ENCODE measurements at regions not wholly inside any gene's neighbourhood (a gene's known extent, or its start where the extent isn't known, plus 50 kb on each side); places are given as distances from the start of the nearest gene placed in this dataset.

DNA sequence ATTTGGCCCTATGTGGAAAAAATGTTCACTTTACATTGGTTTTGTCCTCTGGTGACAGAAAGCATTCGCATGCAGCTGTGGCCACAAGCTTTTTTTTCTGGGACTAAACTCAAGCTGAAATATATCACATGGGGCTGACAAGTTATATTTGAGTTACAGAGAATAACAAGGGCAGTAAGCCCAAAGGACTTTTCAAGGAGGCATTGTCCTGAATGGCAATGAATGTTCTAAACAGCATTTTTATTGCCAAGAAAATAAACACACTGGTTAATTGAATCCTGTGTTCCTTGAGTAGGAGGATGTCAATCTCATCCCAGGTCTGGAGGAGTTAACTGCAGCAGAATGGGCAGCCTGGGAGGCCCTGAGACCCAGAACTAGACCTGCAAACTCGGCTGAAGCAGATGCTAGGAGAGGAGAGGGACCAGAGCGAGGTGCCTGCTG is 114.5 kb downstream of the COPRS start:
- Histone ChIP-seq H3K18ac (ENCODE audit: low read length) (no peak overlapping the region), H2BK12ac (ENCODE audit: low read length) (no peak overlapping the region), H3K4me2 (ENCODE audit: low read length) (no peak overlapping the region), H3K79me2 (ENCODE audit: control insufficient read depth, insufficient read depth, low read length, poor library complexity) (no peaks in the 10 kb centered on the region), H3K9ac (ENCODE audit: low read length) (no peak overlapping the region), H2AK5ac (ENCODE audit: low read length) (no peak overlapping the region), H3K9me3 (ENCODE audit: insufficient read depth, low read depth, low read length) (no peaks in the 10 kb centered on the region), H3K27me3 (ENCODE audit: insufficient read depth, low read length) (no peaks in the 10 kb centered on the region), H3K4me3 (ENCODE audit: low read depth, low read length) (no peak overlapping the region), H3K79me1 (ENCODE audit: low read length) (no peaks in the 10 kb centered on the region), H2AFZ (ENCODE audit: insufficient read depth, low read length, poor library complexity) (no peak overlapping the region), H3K23ac (ENCODE audit: low read length) (no peak overlapping the region), H4K91ac (ENCODE audit: low read depth, low read length) (no peak overlapping the region), H2BK5ac (ENCODE audit: low read depth, low read length, poor library complexity) (no peak overlapping the region), H4K8ac (ENCODE audit: low read depth, low read length) (no peak overlapping the region), H3K14ac (ENCODE audit: low read length) (peak overlapping the region; percentile 66), H4K12ac (ENCODE audit: low read depth, low read length) (no peak overlapping the region), H3K4ac (ENCODE audit: low read depth, low read length) (no peak overlapping the region), H2BK120ac (ENCODE audit: insufficient read depth, low read length, poor library complexity) (no peak overlapping the region), H3K4me1 (ENCODE audit: control insufficient read depth in 1 of 2, insufficient read depth in 2 of 2, low read length in 2 of 2) (peaks cover 6 to 8% of the 10 kb centered on the region in 2 experiments), H3K27ac (ENCODE audit: low read depth, low read length) (no peak overlapping the region), H3K36me3 (ENCODE audit: control insufficient read depth in 1 of 2, insufficient read depth in 2 of 2, low read length in 2 of 2) (no peaks in the 10 kb centered on the region)
- WGBS (ENCODE audit: extremely low coverage, insufficient coverage, insufficient read length): no CpG with 5 or more reads among the region's 3 CpGs
- no peak for DNase-seq

DNA sequence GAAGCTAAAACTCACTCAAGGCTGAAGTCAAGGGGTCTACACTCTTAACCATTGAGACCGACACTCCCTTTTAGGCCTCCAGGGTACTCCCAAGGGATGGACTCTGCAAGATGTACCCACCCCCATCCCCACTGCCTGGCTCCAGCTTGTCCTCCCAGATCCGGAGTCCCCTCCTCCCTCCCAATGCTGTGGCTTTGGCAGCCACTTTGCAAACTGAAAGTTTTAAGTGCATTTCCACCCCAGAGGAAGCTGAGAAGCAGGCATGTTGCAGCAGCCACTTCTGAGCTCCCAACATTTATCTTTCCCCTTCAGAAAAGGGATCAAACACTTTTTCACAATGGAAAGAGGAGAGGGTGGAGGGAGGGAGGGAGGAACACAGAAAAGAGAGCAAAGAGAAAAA is 115.2 kb downstream of the COPRS start:
- no peak overlapping the region for H2AFZ ChIP-seq (ENCODE audit: insufficient read depth, low read length, poor library complexity)
- H4K12ac ChIP-seq (ENCODE audit: low read depth, low read length): no peak overlapping the region
- no peak overlapping the region for H3K18ac ChIP-seq (ENCODE audit: low read length)
- H3K79me2 ChIP-seq (ENCODE audit: control insufficient read depth, insufficient read depth, low read length, poor library complexity): no peaks in the 10 kb centered on the region
- no peak overlapping the region for H3K27ac ChIP-seq (ENCODE audit: low read depth, low read length)
- no peak for DNase-seq
- no peak overlapping the region for H4K91ac ChIP-seq (ENCODE audit: low read depth, low read length)
- H3K36me3 ChIP-seq (ENCODE audit: control insufficient read depth in 1 of 2, insufficient read depth in 2 of 2, low read length in 2 of 2): no peaks in the 10 kb centered on the region
- no peak overlapping the region for H3K4me3 ChIP-seq (ENCODE audit: low read depth, low read length)
- no peaks in the 10 kb centered on the region for H3K9me3 ChIP-seq (ENCODE audit: insufficient read depth, low read depth, low read length)
- H4K8ac ChIP-seq (ENCODE audit: low read depth, low read length): no peak overlapping the region
- H3K14ac ChIP-seq (ENCODE audit: low read length): no peak overlapping the region
- H3K4me1 ChIP-seq (ENCODE audit: control insufficient read depth in 1 of 2, insufficient read depth in 2 of 2, low read length in 2 of 2): peaks cover 6 to 8% of the 10 kb centered on the region in 2 experiments
- H3K9ac ChIP-seq (ENCODE audit: low read length): no peak overlapping the region
- no peaks in the 10 kb centered on the region for H3K27me3 ChIP-seq (ENCODE audit: insufficient read depth, low read length)
- H2AK5ac ChIP-seq (ENCODE audit: low read length): no peak overlapping the region
- H3K4ac ChIP-seq (ENCODE audit: low read depth, low read length): no peak overlapping the region
- no peak overlapping the region for H3K4me2 ChIP-seq (ENCODE audit: low read length)
- H3K23ac ChIP-seq (ENCODE audit: low read length): no peak overlapping the region
- H2BK12ac ChIP-seq (ENCODE audit: low read length): no peak overlapping the region
- WGBS (ENCODE audit: extremely low coverage, insufficient coverage, insufficient read length): no CpG with 5 or more reads among the region's 2 CpGs
- H2BK120ac ChIP-seq (ENCODE audit: insufficient read depth, low read length, poor library complexity): no peak overlapping the region
- no peak overlapping the region for H2BK5ac ChIP-seq (ENCODE audit: low read depth, low read length, poor library complexity)
- no peaks in the 10 kb centered on the region for H3K79me1 ChIP-seq (ENCODE audit: low read length)

- Histone ChIP-seq H3K23ac (ENCODE audit: low read length) (no peak overlapping the region), H3K4me2 (ENCODE audit: low read length) (no peak overlapping the region), H3K14ac (ENCODE audit: low read length) (no peak overlapping the region), H2BK5ac (ENCODE audit: low read depth, low read length, poor library complexity) (no peak overlapping the region), H2BK120ac (ENCODE audit: insufficient read depth, low read length, poor library complexity) (no peak overlapping the region), H4K8ac (ENCODE audit: low read depth, low read length) (no peak overlapping the region), H2BK12ac (ENCODE audit: low read length) (no peak overlapping the region), H4K91ac (ENCODE audit: low read depth, low read length) (no peak overlapping the region), H3K79me1 (ENCODE audit: low read length) (no peaks in the 10 kb centered on the region), H3K27me3 (ENCODE audit: insufficient read depth, low read length) (no peaks in the 10 kb centered on the region), H3K4ac (ENCODE audit: low read depth, low read length) (no peak overlapping the region), H3K36me3 (ENCODE audit: control insufficient read depth in 1 of 2, insufficient read depth in 2 of 2, low read length in 2 of 2) (no peaks in the 10 kb centered on the region), H4K12ac (ENCODE audit: low read depth, low read length) (no peak overlapping the region), H3K9me3 (ENCODE audit: insufficient read depth, low read depth, low read length) (no peaks in the 10 kb centered on the region), H2AK5ac (ENCODE audit: low read length) (no peak overlapping the region), H3K4me3 (ENCODE audit: low read depth, low read length) (no peak overlapping the region), H3K9ac (ENCODE audit: low read length) (no peak overlapping the region), H3K18ac (ENCODE audit: low read length) (no peak overlapping the region), H3K27ac (ENCODE audit: low read depth, low read length) (no peak overlapping the region), H3K79me2 (ENCODE audit: control insufficient read depth, insufficient read depth, low read length, poor library complexity) (no peaks in the 10 kb centered on the region), H2AFZ (ENCODE audit: insufficient read depth, low read length, poor library complexity) (no peak overlapping the region), H3K4me1 (ENCODE audit: control insufficient read depth in 1 of 2, insufficient read depth in 2 of 2, low read length in 2 of 2) (peaks cover 5 to 6% of the 10 kb centered on the region in 2 experiments)
- no peak for DNase-seq
- no CpG with 5 or more reads among the region's 3 CpGs for WGBS (ENCODE audit: extremely low coverage, insufficient coverage, insufficient read length)
These were observed 117.7 kb downstream of the COPRS start for GRCh38 chr17:31741371-31741770.

DNA sequence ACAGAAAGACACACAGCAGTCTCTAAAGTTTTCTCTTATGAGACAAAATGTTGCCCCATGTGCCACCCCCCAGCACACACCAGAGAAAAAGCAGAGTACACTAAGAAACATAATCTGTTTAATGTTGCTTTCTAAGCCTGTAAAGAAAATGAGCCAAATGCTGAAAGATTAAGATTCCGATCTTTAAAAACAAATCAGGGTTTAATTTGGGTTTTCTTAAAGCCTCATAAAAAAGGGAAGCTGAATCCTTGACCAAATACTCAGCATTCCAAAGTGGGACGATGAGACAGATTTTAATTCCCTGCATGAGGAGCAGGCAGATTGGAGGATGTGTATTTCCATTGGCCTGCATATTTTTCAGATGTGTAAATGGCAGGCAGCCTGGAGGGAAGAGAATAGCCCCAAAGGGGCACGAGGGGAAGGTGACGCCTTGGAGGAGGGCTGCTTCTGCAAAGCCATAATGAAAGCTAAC is 118.4 kb downstream of the COPRS start:
- Histone ChIP-seq H3K9ac (ENCODE audit: low read length) (no peak overlapping the region), H3K14ac (ENCODE audit: low read length) (no peak overlapping the region), H3K4me1 (ENCODE audit: control insufficient read depth in 1 of 2, insufficient read depth in 2 of 2, low read length in 2 of 2) (peaks cover 5 to 6% of the 10 kb centered on the region in 2 experiments), H4K12ac (ENCODE audit: low read depth, low read length) (no peak overlapping the region), H3K27ac (ENCODE audit: low read depth, low read length) (no peak overlapping the region), H3K36me3 (ENCODE audit: control insufficient read depth in 1 of 2, insufficient read depth in 2 of 2, low read length in 2 of 2) (no peaks in the 10 kb centered on the region), H3K79me2 (ENCODE audit: control insufficient read depth, insufficient read depth, low read length, poor library complexity) (no peaks in the 10 kb centered on the region), H3K9me3 (ENCODE audit: insufficient read depth, low read depth, low read length) (no peaks in the 10 kb centered on the region), H3K4ac (ENCODE audit: low read depth, low read length) (no peak overlapping the region), H3K27me3 (ENCODE audit: insufficient read depth, low read length) (no peaks in the 10 kb centered on the region), H4K91ac (ENCODE audit: low read depth, low read length) (no peak overlapping the region), H4K8ac (ENCODE audit: low read depth, low read length) (no peak overlapping the region), H3K4me2 (ENCODE audit: low read length) (no peak overlapping the region), H2AK5ac (ENCODE audit: low read length) (no peak overlapping the region), H3K18ac (ENCODE audit: low read length) (no peak overlapping the region), H2AFZ (ENCODE audit: insufficient read depth, low read length, poor library complexity) (no peak overlapping the region), H3K23ac (ENCODE audit: low read length) (no peak overlapping the region), H2BK12ac (ENCODE audit: low read length) (no peak overlapping the region), H3K4me3 (ENCODE audit: low read depth, low read length) (no peak overlapping the region), H3K79me1 (ENCODE audit: low read length) (no peaks in the 10 kb centered on the region), H2BK120ac (ENCODE audit: insufficient read depth, low read length, poor library complexity) (no peak overlapping the region), H2BK5ac (ENCODE audit: low read depth, low read length, poor library complexity) (no peak overlapping the region)
- DNase-seq: peak in 1 of 2 donors; percentile 31
- no CpG with 5 or more reads among the region's 4 CpGs for WGBS (ENCODE audit: extremely low coverage, insufficient coverage, insufficient read length)

All from trophoblast cell (in vitro differentiated cells and primary cell).